ENCODE measurements at regions not wholly inside any gene's neighbourhood (a gene's known extent, or its start where the extent isn't known, plus 50 kb on each side); places are given as distances from the start of the nearest gene placed in this dataset.
"Not testable (repeated sequence)": the region's sequence is repeated elsewhere in the genome, so short reads cannot be mapped to it uniquely, and the experiment has no call there.

GRCh38 chr7:41438705-41439514, 264.0 kb downstream of the INHBA start:
- no peak for DNase-seq (ENCODE audit: low read depth in 4 of 4, low spot score in 2 of 4)

GRCh38 chr7:41437257-41438196, 265.4 kb downstream of the INHBA start:
- no peak for DNase-seq (ENCODE audit: low read depth in 4 of 4, low spot score in 2 of 4)

GRCh38 chr7:41436139-41436538, 266.8 kb downstream of the INHBA start:
- DNase-seq (ENCODE audit: low read depth in 4 of 4, low spot score in 2 of 4), result no peak

- DNase-seq (ENCODE audit: low read depth in 4 of 4, low spot score in 2 of 4), result not testable (repeated sequence)
These were observed 267.9 kb downstream of the INHBA start for GRCh38 chr7:41435020-41435419.

GRCh38 chr7:41431671-41432070, 271.2 kb downstream of the INHBA start:
- DNase-seq (ENCODE audit: low read depth in 4 of 4, low spot score in 2 of 4), result no peak

GRCh38 chr7:41428381-41428780, 274.5 kb downstream of the INHBA start:
- DNase-seq (ENCODE audit: low read depth in 4 of 4, low spot score in 2 of 4), result no peak

- DNase-seq (ENCODE audit: low read depth in 4 of 4, low spot score in 2 of 4), result no peak
These were observed 277.0 kb downstream of the INHBA start for GRCh38 chr7:41425926-41426325.

- no peak for DNase-seq (ENCODE audit: low read depth in 4 of 4, low spot score in 2 of 4)
These were observed 281.8 kb downstream of the INHBA start for GRCh38 chr7:41421056-41421455.

- no peak for DNase-seq (ENCODE audit: low read depth in 4 of 4, low spot score in 2 of 4)
These were observed 282.5 kb downstream of the INHBA start for GRCh38 chr7:41420421-41420820.

- DNase-seq (ENCODE audit: low read depth in 4 of 4, low spot score in 2 of 4), result no peak
These were observed 284.6 kb downstream of the INHBA start for GRCh38 chr7:41418337-41418736.

- no peak for DNase-seq (ENCODE audit: low read depth in 4 of 4, low spot score in 2 of 4)
These were observed 286.7 kb downstream of the INHBA start for GRCh38 chr7:41416208-41416595.

GRCh38 chr7:41415471-41416207, 287.3 kb downstream of the INHBA start:
- DNase-seq (ENCODE audit: low read depth in 4 of 4, low spot score in 2 of 4), result no peak

GRCh38 chr7:41415051-41415450, 287.8 kb downstream of the INHBA start:
- DNase-seq (ENCODE audit: low read depth in 4 of 4, low spot score in 2 of 4), result no peak

GRCh38 chr7:41404375-41405074, 298.4 kb downstream of the INHBA start:
- DNase-seq (ENCODE audit: low read depth in 4 of 4, low spot score in 2 of 4), result no peak

GRCh38 chr7:41403291-41403690, 299.6 kb downstream of the INHBA start:
- no peak for DNase-seq (ENCODE audit: low read depth in 4 of 4, low spot score in 2 of 4)

GRCh38 chr7:41401833-41402232, 301.1 kb downstream of the INHBA start:
- no peak for DNase-seq (ENCODE audit: low read depth in 4 of 4, low spot score in 2 of 4)

- no peak for DNase-seq (ENCODE audit: low read depth in 4 of 4, low spot score in 2 of 4)
These were observed 303.7 kb downstream of the INHBA start for GRCh38 chr7:41399171-41399570.

GRCh38 chr7:41391818-41392217, 311.1 kb downstream of the INHBA start:
- no peak for DNase-seq (ENCODE audit: low read depth in 4 of 4, low spot score in 2 of 4)

GRCh38 chr7:41388933-41389332, 314.0 kb downstream of the INHBA start:
- not testable (repeated sequence) for DNase-seq (ENCODE audit: low read depth in 4 of 4, low spot score in 2 of 4)

- no peak for DNase-seq (ENCODE audit: low read depth in 4 of 4, low spot score in 2 of 4)
These were observed 316.9 kb downstream of the INHBA start for GRCh38 chr7:41385996-41386395.
